ENCODE measurements at regions not wholly inside any gene's neighbourhood (a gene's known extent, or its start where the extent isn't known, plus 50 kb on each side); places are given as distances from the start of the nearest gene placed in this dataset.

DNA sequence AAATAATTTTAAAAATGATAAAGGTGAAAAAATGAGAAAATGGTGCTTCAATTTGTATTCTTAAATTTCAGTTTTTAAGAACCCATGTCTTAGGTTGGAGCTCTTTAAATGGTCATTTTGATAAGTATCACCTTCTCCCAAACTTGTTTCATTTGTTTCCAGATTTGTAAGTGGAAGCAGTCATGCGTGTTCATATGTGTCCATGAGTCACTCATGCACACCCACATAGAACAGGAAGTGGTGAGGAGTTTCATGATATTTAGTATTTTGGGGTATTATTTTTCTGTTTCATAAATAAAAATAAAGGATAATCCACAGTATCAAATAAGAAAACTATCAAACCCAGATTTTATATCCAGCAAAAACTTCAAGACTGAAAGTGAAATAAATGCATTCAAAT lies 570.4 kb upstream of the ST8SIA4 start:
- TF ChIP-seq, protein P1, sequence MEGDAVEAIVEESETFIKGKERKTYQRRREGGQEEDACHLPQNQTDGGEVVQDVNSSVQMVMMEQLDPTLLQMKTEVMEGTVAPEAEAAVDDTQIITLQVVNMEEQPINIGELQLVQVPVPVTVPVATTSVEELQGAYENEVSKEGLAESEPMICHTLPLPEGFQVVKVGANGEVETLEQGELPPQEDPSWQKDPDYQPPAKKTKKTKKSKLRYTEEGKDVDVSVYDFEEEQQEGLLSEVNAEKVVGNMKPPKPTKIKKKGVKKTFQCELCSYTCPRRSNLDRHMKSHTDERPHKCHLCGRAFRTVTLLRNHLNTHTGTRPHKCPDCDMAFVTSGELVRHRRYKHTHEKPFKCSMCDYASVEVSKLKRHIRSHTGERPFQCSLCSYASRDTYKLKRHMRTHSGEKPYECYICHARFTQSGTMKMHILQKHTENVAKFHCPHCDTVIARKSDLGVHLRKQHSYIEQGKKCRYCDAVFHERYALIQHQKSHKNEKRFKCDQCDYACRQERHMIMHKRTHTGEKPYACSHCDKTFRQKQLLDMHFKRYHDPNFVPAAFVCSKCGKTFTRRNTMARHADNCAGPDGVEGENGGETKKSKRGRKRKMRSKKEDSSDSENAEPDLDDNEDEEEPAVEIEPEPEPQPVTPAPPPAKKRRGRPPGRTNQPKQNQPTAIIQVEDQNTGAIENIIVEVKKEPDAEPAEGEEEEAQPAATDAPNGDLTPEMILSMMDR (IDR thresholded peaks at IDR 0.05): no peak
- no peak for TF ChIP-seq EP300 (IDR thresholded peaks at IDR 0.05)
- TF ChIP-seq POLR2A (IDR thresholded peaks at IDR 0.05): no peak
